ENCODE measurements at regions not wholly inside any gene's neighbourhood (a gene's known extent, or its start where the extent isn't known, plus 50 kb on each side); places are given as distances from the start of the nearest gene placed in this dataset.
"Not testable (repeated sequence)": the region's sequence is repeated elsewhere in the genome, so short reads cannot be mapped to it uniquely, and the experiment has no call there.

- no peak for DNase-seq
Measured at GRCh38 chr1:55803429-55803828, 588.3 kb upstream of the USP24 start.

GRCh38 chr1:55801481-55801880 lies 586.3 kb upstream of the USP24 start:
- no peak for DNase-seq

DNA sequence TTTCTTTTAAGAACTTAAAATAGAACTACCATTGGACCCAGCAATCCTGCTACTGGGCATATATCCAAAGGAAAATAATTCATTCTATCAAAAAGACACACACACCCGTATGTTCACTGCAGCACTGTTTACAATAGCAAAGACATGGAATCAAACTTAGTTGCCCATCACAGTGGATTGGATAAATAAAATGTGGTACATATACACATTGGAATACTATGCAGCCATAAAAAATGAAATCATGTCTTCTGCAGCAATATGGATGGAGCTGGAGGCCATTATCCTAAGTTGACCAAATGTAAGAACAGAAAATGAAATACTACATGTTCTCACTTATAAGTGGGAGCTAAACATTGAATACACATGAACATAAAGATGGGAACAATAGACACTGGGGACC lies 585.3 kb upstream of the USP24 start:
- no peak for DNase-seq

DNA sequence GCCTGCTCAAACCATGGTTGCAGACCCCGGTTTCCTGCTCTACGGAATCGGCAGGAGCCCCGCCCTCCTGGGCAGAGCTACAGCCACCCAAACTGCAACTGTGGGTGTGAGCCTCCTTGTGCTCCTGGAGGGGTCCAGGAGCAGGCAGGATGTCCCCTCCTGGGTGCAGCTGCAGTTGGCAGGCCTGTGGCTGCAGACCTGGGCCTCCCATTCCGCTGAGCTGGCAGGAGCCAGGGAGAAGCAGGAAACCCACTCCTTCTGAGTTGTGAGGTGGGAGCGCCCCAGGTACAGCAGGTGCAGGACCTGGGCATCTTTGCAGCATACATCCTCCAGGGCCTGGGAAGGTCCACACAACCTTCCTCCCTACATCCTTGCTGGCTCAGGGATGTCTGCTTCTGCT lies 578.7 kb upstream of the USP24 start:
- no peak for DNase-seq

DNA sequence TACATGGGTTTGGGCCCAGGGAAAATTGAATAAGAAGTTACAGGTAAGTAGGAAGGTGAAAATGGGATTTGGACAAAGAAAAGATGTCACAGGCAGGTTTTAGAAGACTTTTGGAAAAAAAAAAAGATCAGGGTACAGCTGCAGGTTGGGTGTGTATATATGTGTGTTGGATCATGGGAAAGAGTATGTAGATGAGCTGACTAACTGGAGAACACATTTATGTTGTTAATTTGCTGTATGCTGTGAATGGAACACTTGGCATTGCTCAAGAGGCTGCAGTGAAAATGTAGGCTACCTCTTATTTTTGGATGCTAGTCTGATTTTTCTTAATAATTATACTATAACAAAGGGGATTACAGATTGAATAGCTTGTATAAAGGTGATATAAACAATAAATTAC lies 577.7 kb upstream of the USP24 start:
- no peak for DNase-seq

GRCh38 chr1:55789466-55789865 lies 574.3 kb upstream of the USP24 start:
- DNase-seq: no peak

DNA sequence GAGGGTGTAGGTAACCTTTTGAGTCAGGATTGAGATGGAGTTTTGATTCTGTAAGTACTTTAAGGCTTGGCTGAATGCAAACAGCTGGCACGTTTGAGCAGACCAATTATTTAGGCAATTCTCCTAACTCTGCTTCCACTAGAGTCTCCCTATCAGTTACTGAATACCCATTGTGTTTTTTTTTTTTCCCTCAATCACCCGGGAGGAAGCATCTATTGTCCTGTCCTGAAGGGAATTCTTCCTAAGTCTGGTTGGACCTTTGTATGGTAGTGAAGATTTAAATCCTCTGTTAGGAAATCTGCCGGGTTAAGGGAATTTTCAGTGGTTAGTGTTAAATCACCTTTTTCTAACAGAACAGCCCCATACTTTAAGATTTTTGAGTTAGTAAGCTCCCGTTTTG lies 571.2 kb upstream of the USP24 start:
- no peak for DNase-seq

DNA sequence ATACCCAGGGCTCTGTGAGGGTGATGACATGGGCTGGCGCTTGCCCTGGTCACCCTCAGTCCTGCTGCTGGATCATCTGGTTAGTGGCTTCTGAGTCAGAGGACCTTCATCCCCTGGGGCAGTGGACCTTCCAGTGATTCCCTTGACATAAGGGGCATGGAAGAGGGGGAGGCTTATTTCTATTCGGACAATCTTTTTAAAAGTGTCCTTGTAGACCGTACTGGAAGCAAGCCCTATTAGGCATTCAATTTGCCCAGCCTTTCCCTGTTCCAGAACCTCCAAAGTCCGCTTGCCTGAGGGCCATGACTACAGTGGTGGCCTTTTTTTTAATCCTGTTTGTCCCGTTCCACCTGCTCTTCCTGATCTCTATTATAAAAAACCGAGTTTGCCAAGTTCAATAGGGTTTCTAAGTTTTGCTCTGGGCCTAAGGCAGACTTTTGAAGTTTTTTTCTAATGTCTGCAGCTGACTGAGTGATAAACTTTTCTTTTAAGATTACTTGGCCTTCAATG lies 569.8 kb upstream of the USP24 start:
- not testable (repeated sequence) for DNase-seq

GRCh38 chr1:55781944-55782482 lies 566.8 kb upstream of the USP24 start:
- DNase-seq: no peak

DNA sequence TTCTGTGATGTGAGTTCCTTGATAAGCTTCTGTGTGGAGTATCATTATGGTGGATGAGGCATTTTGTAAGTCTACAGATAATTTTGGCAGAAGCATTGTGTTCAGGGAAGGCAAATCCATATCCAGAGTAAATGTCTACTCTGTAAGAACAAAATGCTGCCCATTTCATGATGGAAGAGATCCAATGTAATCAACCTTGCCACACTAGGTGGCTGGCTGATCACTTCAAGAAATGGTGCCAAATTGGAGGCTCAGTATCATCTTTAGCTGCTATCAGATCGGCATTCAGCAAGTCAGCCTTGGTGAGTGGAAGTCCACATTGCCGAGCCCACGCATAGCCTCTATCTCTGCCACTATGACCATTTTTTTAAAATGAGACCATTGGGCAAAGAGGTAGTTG lies 565.8 kb upstream of the USP24 start:
- DNase-seq: no peak

DNA sequence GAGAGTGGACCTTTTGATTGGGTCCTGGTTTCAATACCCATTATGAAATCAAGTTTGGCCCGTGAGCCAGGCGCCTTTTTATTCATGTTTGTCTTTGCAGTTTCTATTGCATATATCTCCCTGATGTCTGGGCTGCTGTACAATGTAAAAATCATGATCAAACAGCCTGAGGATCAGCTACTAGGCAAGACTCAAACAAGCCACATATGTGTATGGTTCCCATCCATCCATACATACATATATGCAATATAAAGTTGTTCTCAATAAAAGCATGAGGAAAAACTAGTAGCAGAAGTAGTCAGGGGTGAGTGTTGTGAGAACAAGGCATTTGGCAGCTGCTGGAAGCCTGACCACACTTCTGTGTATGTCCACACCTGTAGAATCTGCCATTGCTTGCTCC lies 562.4 kb upstream of the USP24 start:
- DNase-seq: no peak

DNA sequence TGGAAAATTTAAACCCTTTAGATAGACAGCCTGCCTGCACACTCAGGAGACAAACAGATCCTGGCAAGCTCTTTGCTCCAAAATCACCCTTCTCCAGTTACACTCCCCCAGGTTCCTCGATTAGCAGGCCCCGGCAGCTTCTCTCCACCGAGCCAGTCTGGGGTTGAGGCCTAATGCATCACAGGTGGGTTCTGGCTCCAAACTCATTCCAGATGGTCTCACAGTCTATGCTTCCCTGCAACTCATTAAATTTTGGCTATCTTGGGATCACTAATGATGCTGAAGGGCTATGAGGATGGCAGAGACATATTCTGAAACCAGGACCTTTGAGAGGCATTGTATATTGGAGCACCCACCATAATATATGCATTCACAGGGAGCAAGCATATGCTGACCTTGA lies 559.8 kb upstream of the USP24 start:
- no peak for DNase-seq

GRCh38 chr1:55774446-55774845 lies 559.3 kb upstream of the USP24 start:
- no peak for DNase-seq

- DNase-seq: no peak
Measured at GRCh38 chr1:55773211-55773940, 558.2 kb upstream of the USP24 start.

GRCh38 chr1:55768327-55768952 lies 553.3 kb upstream of the USP24 start:
- no peak for DNase-seq

- no peak for DNase-seq
Measured at GRCh38 chr1:55767171-55767570, 552.0 kb upstream of the USP24 start.

DNA sequence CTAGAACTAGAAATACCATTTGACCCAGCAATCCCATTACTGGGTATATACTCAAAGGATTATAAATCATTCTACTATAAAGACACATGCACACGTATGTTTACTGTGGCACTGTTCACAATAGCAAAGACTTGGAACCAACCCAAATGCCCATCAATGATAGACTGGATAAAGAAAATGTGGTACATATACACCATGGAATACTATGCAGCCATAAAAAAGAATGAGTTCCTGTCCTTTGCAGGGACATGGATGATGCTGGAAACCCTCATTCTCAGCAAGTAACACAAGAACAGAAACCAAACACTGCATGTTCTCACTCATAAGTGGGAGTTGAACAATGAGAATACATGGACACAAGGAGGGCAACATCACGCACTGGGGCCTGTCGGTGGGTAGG lies 550.3 kb upstream of the USP24 start:
- not testable (repeated sequence) for DNase-seq

GRCh38 chr1:55751776-55752175 lies 536.6 kb upstream of the USP24 start:
- no peak for DNase-seq

GRCh38 chr1:55750628-55750995 lies 535.4 kb upstream of the USP24 start:
- no peak for DNase-seq

- DNase-seq: no peak
Measured at GRCh38 chr1:55749975-55750627, 534.9 kb upstream of the USP24 start.

DNA sequence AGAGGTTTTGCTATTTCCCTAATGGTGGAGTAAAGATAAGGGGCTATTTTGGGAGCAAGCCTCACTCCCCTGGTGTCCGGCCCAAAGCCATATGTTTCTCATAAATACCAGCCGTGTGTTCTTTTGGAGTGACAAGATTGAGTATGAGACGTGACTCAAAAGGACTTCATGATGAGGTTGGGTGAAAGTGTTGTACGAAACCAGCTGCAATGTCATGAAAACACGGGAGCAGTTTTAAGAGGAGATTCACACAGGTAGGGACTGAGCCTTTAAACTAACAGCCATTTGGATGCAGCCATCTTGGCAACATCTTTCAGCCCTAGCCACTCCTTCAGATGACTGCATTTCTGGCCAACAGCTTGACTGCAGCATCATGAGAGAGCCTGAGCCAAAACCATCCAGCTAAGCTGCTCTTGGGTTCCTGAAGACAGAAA lies 532.3 kb upstream of the USP24 start:
- no peak for DNase-seq

DNA sequence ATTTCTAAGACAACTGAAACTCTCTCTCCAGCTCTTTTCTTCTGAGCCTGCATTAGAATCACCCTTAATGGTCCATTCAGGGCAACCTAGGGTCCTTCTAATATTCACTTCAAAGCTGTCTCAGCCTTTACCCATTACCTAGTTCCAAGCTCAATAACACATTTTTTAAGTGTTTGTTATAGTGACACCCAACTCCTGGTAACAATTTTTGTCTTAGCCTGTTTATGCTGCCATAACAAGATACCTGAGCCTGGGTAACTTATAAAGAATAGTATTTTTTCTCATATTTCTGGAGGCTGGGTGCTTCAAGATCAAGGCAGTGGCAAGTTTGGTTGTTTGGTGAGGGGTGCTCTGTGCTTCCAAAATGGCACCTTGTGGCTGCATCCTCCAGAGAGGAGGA lies 531.5 kb upstream of the USP24 start:
- DNase-seq: no peak

DNA sequence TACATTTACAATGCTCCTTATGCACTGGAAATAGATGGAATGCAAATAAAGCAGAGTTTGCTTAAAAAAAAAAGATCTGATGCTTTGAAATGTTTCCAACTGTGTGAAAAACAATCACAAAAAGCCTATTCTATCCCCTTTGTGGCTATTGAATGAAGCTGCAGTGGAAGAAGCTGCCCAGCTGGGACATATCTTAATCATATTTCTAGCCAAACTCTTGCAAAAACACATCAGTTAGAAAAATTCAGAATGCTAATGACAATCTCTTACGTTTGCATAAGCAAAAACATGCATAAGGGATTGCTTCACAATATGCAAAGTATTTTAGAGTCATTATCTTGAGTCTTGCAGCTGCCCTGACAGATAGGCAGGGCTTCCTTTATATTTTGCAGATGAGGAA lies 526.4 kb upstream of the USP24 start:
- no peak for DNase-seq

GRCh38 chr1:55735106-55735505 lies 519.9 kb upstream of the USP24 start:
- DNase-seq: no peak

All from CD4-positive, alpha-beta T cell treated with Interleukin-4 for 1 hour (primary cell).